Cardiac septum (tissue), 1 donor: ENCODE measurements at regions not wholly inside any gene's neighbourhood (a gene's known extent, or its start where the extent isn't known, plus 50 kb on each side); places are given as distances from the start of the nearest gene placed in this dataset.

ENCODE experiments used
- DNase-seq: peaks from one replicate; pipeline ENCODE4 v3.0.0-alpha.2; 2020; ENCODE audit warnings: low spot score
- intact Hi-C: fragments of 100-400 bp; cut with DNase I; formaldehyde crosslinking; loops from one replicate; pipeline ENCODE4 v1.14.0; 2022
- donor health status: DM: no; HTN: no; CAD: no.

- intact Hi-C loops: no loop called here
- no peak for DNase-seq
These were observed 338.4 kb downstream of the FOXO1 start for GRCh38 chr13:40328091-40328490.

GRCh38 chr13:40329781-40330485 is 336.5 kb downstream of the FOXO1 start:
- intact Hi-C loops: no loop called here
- DNase-seq: no peak

DNA sequence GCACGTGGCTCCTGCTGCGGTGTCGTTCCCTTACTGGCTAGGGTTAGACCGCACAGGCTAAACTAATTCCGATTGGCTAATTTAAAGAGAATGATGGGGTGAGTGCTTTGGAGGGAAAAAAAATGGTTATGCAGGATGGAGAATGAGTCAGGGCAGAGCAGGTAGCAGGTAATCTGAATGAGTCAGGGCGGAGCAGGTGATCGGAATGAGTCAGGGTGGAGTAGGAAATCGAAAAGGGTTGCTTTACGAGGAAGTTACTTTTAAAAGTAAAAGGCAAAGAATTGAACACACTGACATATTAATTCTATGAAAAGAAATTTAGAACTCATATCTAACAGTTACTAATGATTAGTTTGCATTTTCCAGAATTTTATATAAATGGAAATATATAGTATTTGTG is 335.5 kb downstream of the FOXO1 start:
- intact Hi-C loops: no loop called here
- DNase-seq: no peak

GRCh38 chr13:40331802-40332201 is 334.6 kb downstream of the FOXO1 start:
- DNase-seq: no peak
- intact Hi-C loops: no loop called here

- no peak for DNase-seq
- intact Hi-C loops: no loop called here
These were observed 333.2 kb downstream of the FOXO1 start for GRCh38 chr13:40333226-40333625.

DNA sequence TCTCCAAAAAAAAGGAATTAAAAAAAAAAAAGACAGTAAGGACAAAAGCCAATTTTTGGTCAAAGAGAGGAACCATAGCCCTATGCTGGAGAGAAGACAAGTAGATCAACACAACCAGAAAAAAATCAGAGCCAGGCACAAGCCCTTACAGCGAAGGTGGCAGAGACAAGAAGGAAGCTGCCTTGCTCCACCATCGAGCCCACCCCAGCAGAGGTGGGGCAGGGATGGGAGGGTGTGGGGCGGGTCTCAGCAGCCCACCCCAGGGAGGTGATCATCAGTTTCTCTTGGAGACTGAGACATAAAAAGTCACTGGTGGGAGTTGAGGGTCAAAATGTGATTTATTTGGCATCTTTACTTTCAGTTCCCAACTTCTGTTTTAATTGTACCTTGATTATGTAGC is 332.4 kb downstream of the FOXO1 start:
- no peak for DNase-seq
- intact Hi-C loops: no loop called here

DNA sequence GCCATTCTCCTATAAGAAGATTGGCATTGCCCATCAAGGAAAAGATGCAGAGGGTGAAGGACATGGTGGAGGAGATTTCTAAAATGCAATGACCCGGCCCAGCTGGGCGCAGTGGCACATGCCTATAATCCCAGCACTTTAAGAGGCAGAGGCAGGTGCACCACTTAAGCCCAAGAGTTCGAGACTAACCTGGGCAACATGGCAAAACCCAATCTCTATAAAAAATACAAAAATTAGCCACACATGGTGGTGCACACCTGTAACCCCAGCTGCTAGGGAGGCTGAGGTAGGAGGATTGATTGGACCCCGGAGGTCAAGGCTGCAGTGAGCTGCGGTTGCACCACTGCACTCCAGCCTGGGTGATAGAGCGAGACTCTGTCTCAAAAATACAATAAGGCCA is 331.8 kb downstream of the FOXO1 start:
- intact Hi-C loops: no loop called here
- no peak for DNase-seq

DNA sequence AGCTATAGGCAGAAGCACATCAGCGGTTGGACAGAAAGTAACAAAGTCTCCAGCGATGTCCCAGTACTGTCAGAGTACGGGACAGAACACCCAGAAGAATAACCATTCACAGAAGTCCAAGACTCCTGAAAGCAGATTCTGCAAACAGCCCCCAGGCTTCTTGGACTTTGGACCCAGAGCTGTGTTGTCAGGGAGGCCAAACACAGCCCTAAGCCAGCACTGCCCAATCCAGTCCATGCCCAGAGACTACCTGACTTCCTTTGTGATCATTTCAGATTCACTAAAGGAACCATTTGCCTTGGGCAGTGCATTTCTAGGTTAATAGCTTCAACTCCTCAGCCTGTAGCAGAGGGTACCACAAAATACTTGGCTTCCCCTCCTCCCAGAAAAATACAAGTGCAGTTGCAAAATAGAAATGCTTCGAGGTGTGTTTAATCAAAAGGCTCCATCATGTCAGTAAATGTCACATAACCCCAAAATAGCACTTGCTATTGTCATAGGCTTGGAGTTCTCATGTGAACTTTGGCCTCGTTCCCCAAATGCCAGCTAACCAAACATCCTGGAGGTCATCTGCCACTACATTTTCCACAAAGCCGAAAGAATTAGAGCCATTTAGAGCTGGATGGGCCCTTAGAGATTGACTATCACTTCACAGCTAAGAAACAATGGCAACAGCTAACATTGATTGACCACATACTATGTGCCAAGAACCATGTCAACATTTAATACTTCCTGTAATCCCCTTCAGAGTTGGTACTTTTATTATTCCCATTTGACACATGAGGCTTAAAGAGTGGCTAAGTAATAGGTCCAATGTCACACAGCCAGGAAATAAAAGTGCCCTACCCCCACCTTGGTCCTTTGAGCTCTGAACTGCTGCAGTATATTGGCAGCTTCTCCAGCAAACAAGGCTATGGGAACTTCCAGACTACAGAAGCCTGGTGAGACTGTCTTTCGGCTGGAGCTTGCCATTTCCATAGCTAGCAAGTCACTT is 329.9 kb downstream of the FOXO1 start:
- intact Hi-C loops: no loop called here
- no peak for DNase-seq

DNA sequence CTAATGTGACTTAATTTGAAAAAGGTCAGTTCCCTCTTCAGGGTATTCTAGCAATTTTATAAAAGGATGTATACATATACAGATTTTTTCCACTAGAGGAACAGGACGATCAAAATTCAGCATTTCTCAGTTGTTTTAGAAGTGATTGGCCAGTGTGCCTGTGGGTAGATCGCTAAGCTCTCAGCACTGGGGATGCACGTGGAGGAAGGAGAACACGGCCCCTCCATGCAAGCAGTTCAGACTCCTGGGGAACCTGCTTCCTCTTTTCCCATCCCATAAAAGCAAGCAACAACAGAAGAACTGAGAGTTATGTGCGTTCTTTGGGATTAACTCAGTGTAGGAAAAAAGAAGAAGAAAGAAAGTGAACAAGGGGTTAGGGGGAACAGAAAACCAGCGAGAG is 328.8 kb downstream of the FOXO1 start:
- intact Hi-C loops: no loop called here
- no peak for DNase-seq

GRCh38 chr13:40338217-40338616 is 328.2 kb downstream of the FOXO1 start:
- no peak for DNase-seq
- intact Hi-C loops: no loop called here

DNA sequence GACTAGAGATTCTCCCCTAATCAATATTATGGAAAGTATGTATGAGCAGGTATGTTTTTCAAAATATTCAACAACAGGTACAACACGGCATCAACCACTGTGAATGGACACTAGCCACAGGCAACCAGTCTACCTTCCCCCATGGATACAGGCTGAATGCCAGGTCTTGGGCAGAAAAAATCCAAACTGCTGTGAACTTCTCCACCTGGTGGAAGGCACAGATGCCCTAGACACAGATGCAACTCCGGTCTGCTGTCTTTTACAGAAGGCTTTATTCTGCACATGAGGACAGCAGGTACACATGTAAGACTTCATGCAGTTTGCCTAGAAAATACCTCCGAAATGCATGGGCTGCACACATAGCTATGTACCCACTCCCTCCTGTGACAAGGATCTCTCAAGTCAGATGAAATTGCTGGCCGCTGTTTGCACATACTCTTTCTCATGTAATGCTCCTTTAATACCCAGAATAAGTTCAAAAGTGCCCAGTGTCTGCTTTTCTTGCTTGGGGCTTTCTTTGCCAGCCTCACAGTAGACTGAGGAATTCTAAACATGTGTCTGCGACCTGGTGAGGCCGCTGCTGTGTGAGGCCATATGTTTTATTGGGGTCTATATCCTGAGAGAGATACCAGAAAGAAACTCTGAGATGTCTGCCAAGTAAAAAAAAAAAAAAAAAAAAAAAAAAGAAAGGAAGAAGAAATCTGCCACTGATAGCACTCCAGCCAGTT is 325.9 kb downstream of the FOXO1 start:
- intact Hi-C loops: no loop called here

GRCh38 chr13:40341096-40341471 is 325.4 kb downstream of the FOXO1 start:
- no peak for DNase-seq
- intact Hi-C loops: no loop called here

More for the DNA sequence above, 325.9 kb downstream of the FOXO1 start:
- no peak for DNase-seq

GRCh38 chr13:40341501-40341900 is 324.9 kb downstream of the FOXO1 start:
- intact Hi-C loops: no loop called here
- no peak for DNase-seq

GRCh38 chr13:40342461-40342860 is 324.0 kb downstream of the FOXO1 start:
- intact Hi-C loops: no loop called here
- no peak for DNase-seq

- intact Hi-C loops: no loop called here
- DNase-seq: no peak
These were observed 323.5 kb downstream of the FOXO1 start for GRCh38 chr13:40342901-40343300.

DNA sequence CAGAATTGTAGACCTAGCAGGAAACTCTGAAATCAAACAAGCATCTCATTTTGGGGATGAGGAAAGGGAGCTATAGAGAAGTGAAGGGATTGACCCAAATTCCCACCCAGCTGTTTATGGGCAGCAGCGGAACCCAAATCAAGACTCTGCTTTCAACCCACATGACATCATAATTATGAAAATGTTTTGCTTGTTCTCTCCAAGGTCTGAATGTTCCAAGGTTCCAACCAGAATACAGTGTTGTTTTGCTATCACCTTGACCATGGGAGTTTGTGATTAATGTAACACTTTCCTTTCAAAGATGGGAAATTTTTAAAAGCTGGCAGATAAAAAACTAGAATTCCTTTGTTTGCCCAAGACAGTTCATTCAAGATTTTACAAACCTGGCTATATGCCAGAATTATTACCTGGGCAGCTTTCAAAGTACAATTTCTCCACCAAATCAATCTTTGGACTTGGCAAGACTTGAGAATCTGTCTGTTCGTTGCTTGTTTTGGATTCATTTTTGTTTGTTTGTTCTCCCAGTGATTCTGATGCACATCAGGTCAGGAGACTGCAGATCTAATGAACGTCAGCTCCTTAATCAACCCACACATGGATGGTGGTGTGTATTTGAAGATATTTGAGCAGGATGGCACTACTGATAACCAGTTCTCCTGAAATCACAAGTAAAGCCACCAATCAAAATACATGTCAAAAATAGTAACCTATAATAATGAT is 322.7 kb downstream of the FOXO1 start:
- intact Hi-C loops: no loop called here
- DNase-seq: no peak

- intact Hi-C loops: no loop called here
- no peak for DNase-seq
These were observed 321.9 kb downstream of the FOXO1 start for GRCh38 chr13:40344270-40345148.

- DNase-seq: no peak
- intact Hi-C loops: no loop called here
These were observed 321.3 kb downstream of the FOXO1 start for GRCh38 chr13:40345149-40345514.
